ENCODE measurements at regions not wholly inside any gene's neighbourhood (a gene's known extent, or its start where the extent isn't known, plus 50 kb on each side); places are given as distances from the start of the nearest gene placed in this dataset.
"Not testable (repeated sequence)": the region's sequence is repeated elsewhere in the genome, so short reads cannot be mapped to it uniquely, and the experiment has no call there.

DNA sequence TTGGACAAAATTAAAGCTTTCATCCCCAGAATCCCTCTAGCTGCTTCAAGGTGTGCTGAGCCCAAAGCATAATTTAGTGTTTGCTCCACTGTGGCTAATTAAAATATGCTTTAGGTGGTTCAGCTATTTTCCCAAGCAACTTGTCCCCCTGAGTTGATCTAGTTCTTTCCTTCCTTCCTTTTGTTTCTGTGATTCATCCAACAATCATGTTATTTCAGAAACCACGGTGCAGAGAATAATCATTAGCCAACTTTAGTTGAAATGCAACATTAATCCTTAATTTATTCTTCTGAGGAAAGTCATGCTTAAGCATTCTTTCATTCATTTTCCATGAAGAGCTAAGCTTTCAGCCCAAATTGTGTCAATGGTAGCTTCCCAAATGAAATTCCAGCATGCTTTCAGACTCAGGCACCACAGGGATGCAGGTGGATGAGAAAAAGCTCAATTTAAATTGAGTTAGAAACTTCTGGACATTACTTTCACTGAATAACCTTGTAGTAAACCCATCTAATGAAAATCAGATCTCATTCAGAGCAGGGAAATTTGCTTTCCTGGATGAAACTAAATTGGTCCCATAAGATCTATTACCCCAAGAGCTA is 209.0 kb upstream of the NT5E start:
- H3K4me2 ChIP-seq (ENCODE audit: low read depth, low read length, poor library complexity, severe bottlenecking), result no peak overlapping the region
- H3K4me3 ChIP-seq (ENCODE audit: insufficient read depth, low read length, poor library complexity, severe bottlenecking), result no peak overlapping the region
- no peak overlapping the region for H3K27ac ChIP-seq (ENCODE audit: low read depth, low read length)
- no peaks in the 10 kb centered on the region for H4K20me1 ChIP-seq (ENCODE audit: low read depth, low read length)
- H3K36me3 ChIP-seq (ENCODE audit: low read length), result no peaks in the 10 kb centered on the region
- H3K79me2 ChIP-seq (ENCODE audit: insufficient read depth, low read length), result no peaks in the 10 kb centered on the region
- no peaks in the 10 kb centered on the region for H3K9me3 ChIP-seq (ENCODE audit: insufficient read depth, low read length)
- no peaks in the 10 kb centered on the region for H3F3A ChIP-seq (ENCODE audit: insufficient read depth)
- TF ChIP-seq, protein P1, sequence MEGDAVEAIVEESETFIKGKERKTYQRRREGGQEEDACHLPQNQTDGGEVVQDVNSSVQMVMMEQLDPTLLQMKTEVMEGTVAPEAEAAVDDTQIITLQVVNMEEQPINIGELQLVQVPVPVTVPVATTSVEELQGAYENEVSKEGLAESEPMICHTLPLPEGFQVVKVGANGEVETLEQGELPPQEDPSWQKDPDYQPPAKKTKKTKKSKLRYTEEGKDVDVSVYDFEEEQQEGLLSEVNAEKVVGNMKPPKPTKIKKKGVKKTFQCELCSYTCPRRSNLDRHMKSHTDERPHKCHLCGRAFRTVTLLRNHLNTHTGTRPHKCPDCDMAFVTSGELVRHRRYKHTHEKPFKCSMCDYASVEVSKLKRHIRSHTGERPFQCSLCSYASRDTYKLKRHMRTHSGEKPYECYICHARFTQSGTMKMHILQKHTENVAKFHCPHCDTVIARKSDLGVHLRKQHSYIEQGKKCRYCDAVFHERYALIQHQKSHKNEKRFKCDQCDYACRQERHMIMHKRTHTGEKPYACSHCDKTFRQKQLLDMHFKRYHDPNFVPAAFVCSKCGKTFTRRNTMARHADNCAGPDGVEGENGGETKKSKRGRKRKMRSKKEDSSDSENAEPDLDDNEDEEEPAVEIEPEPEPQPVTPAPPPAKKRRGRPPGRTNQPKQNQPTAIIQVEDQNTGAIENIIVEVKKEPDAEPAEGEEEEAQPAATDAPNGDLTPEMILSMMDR (IDR thresholded peaks at IDR 0.05; ENCODE audit: insufficient read depth, low read length, poor library complexity, severe bottlenecking), result no peak
- no peak for TF ChIP-seq EZH2phosphoT487 (conservative IDR thresholded peaks at IDR 0.05; ENCODE audit: low read length)
- no peaks in the 10 kb centered on the region for H3K9me2 ChIP-seq (replicated peaks; ENCODE audit: insufficient read depth, low read length)
- no peaks in the 10 kb centered on the region for H3K27me3 ChIP-seq (ENCODE audit: low read length)
- H2AFZ ChIP-seq (ENCODE audit: low read depth, low read length, severe bottlenecking), result no peak overlapping the region
- no peak overlapping the region for H3K9ac ChIP-seq (ENCODE audit: low read length)

DNA sequence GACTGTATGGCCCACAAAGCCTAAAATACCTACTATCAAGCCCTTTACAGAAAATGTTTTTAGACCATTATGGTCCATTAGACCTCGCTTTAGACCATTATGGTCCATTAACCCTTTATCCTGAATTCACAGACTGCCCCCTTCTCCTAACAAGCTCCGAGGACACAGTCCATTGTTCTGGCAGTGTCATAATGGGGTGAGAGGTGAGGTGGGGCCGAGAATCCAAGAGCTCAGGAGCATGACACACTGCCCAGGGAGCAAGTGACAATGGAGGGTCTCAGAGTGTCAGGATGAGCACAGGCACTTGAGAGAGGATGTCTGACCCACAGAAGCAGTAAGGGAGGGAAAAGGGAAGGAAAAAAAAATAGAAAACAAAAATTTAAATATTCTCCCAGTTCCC is 212.4 kb upstream of the NT5E start:
- no peak for TF ChIP-seq EZH2phosphoT487 (conservative IDR thresholded peaks at IDR 0.05; ENCODE audit: low read length)
- TF ChIP-seq, protein P1 (IDR thresholded peaks at IDR 0.05; ENCODE audit: insufficient read depth, low read length, poor library complexity, severe bottlenecking), result no peak
- Histone ChIP-seq H3K4me3 (ENCODE audit: insufficient read depth, low read length, poor library complexity, severe bottlenecking) (no peak overlapping the region), H3F3A (ENCODE audit: insufficient read depth) (no peaks in the 10 kb centered on the region), H3K9ac (ENCODE audit: low read length) (no peak overlapping the region), H3K4me2 (ENCODE audit: low read depth, low read length, poor library complexity, severe bottlenecking) (no peak overlapping the region), H3K79me2 (ENCODE audit: insufficient read depth, low read length) (no peaks in the 10 kb centered on the region), H4K20me1 (ENCODE audit: low read depth, low read length) (no peaks in the 10 kb centered on the region), H3K9me3 (ENCODE audit: insufficient read depth, low read length) (no peaks in the 10 kb centered on the region), H3K9me2 (replicated peaks; ENCODE audit: insufficient read depth, low read length) (no peaks in the 10 kb centered on the region), H3K36me3 (ENCODE audit: low read length) (no peaks in the 10 kb centered on the region), H3K27ac (ENCODE audit: low read depth, low read length) (no peak overlapping the region), H2AFZ (ENCODE audit: low read depth, low read length, severe bottlenecking) (no peak overlapping the region), H3K27me3 (ENCODE audit: low read length) (no peaks in the 10 kb centered on the region)

DNA sequence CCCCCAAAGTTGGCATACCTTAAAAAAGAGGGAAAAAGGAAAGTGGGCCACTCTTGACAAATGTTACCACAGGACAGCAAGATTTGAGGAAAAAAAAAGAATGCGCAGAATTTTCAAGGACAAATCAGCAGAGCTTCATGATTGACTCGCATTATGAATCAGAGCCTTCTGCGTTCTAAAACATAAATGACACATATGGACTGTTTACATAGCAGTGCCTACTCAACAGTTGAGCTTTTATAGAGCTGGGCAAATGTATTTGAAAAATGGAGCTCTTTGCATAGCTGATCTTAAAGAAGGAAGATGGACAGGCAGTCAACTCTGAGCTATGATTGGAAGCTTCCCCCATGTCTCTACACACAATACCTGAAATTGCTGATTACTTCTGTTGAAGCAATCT is 213.2 kb upstream of the NT5E start:
- no peak overlapping the region for H3K9ac ChIP-seq (ENCODE audit: low read length)
- no peak overlapping the region for H2AFZ ChIP-seq (ENCODE audit: low read depth, low read length, severe bottlenecking)
- no peak for TF ChIP-seq EZH2phosphoT487 (conservative IDR thresholded peaks at IDR 0.05; ENCODE audit: low read length)
- TF ChIP-seq, protein P1 (IDR thresholded peaks at IDR 0.05; ENCODE audit: insufficient read depth, low read length, poor library complexity, severe bottlenecking), result no peak
- no peaks in the 10 kb centered on the region for H3F3A ChIP-seq (ENCODE audit: insufficient read depth)
- no peaks in the 10 kb centered on the region for H3K9me3 ChIP-seq (ENCODE audit: insufficient read depth, low read length)
- no peaks in the 10 kb centered on the region for H3K79me2 ChIP-seq (ENCODE audit: insufficient read depth, low read length)
- H3K27me3 ChIP-seq (ENCODE audit: low read length), result no peaks in the 10 kb centered on the region
- no peak overlapping the region for H3K4me3 ChIP-seq (ENCODE audit: insufficient read depth, low read length, poor library complexity, severe bottlenecking)
- H3K9me2 ChIP-seq (replicated peaks; ENCODE audit: insufficient read depth, low read length), result no peaks in the 10 kb centered on the region
- H3K4me2 ChIP-seq (ENCODE audit: low read depth, low read length, poor library complexity, severe bottlenecking), result no peak overlapping the region
- no peaks in the 10 kb centered on the region for H4K20me1 ChIP-seq (ENCODE audit: low read depth, low read length)
- no peak overlapping the region for H3K27ac ChIP-seq (ENCODE audit: low read depth, low read length)
- no peaks in the 10 kb centered on the region for H3K36me3 ChIP-seq (ENCODE audit: low read length)

DNA sequence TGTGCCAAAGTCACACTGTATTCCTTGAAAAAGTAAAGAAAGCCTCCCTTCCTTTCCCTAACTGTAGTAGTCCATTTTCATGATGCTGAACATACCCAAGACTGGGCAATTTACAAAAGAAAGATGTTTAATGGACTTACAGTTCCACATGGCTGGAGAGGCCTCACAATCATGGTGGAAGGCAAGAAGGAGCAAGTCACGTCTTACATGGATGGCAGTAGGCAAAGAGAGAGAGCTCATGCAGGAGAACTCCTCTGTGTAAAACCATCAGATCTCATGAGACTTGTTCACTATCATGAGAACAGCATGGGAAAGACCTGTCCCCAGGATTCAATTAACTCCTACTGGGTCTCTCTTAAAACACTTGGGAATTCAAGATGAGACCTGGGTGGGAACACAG is 222.5 kb upstream of the NT5E start:
- not testable (repeated sequence) for H4K20me1 ChIP-seq (ENCODE audit: low read depth, low read length); H3K9me2 ChIP-seq (replicated peaks; ENCODE audit: insufficient read depth, low read length); H3K27me3 ChIP-seq (ENCODE audit: low read length)

DNA sequence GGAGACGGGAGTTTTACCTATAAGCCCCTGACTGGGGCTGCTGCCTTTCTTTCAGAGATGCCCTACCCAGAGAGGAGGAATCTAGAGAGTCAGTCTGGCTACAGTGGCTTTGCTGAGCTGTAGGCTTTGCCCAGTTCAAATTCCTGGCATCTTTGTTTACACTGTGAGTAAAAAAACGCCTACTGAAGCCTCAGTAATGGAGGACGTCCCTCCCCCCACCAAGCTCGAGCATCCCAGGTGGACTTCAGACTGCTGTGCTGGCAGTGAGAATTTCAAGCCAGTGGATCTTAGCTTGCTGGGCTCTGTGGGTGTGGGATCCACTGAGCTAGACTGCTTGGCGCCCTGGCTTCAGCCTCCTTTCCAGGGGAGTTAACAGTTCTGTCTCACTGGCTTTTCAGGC is 237.1 kb upstream of the NT5E start:
- not testable (repeated sequence) for H3K4me2 ChIP-seq (ENCODE audit: low read depth, low read length, poor library complexity, severe bottlenecking); H4K20me1 ChIP-seq (ENCODE audit: low read depth, low read length); H3K9me2 ChIP-seq (replicated peaks; ENCODE audit: insufficient read depth, low read length); H3K4me3 ChIP-seq (ENCODE audit: insufficient read depth, low read length, poor library complexity, severe bottlenecking); H3K27me3 ChIP-seq (ENCODE audit: low read length); H2AFZ ChIP-seq (ENCODE audit: low read depth, low read length, severe bottlenecking); H3K79me2 ChIP-seq (ENCODE audit: insufficient read depth, low read length); H3K27ac ChIP-seq (ENCODE audit: low read depth, low read length); H3K36me3 ChIP-seq (ENCODE audit: low read length); H3K9ac ChIP-seq (ENCODE audit: low read length); H3F3A ChIP-seq (ENCODE audit: insufficient read depth); H3K9me3 ChIP-seq (ENCODE audit: insufficient read depth, low read length)

More for the DNA sequence above, 222.5 kb upstream of the NT5E start:
- H3K79me2 ChIP-seq (ENCODE audit: insufficient read depth, low read length); H3K9ac ChIP-seq (ENCODE audit: low read length); H3K4me3 ChIP-seq (ENCODE audit: insufficient read depth, low read length, poor library complexity, severe bottlenecking); H3K27ac ChIP-seq (ENCODE audit: low read depth, low read length); H3K4me2 ChIP-seq (ENCODE audit: low read depth, low read length, poor library complexity, severe bottlenecking); H3K36me3 ChIP-seq (ENCODE audit: low read length); H2AFZ ChIP-seq (ENCODE audit: low read depth, low read length, severe bottlenecking); H3F3A ChIP-seq (ENCODE audit: insufficient read depth); H3K9me3 ChIP-seq (ENCODE audit: insufficient read depth, low read length): not testable (repeated sequence)
